GM12865 (cell line): ENCODE measurements at regions not wholly inside any gene's neighbourhood (a gene's known extent, or its start where the extent isn't known, plus 50 kb on each side); places are given as distances from the start of the nearest gene placed in this dataset.

Experiments used
- DNase-seq: peaks from one replicate; pipeline ENCODE4 v3.0.0; 2010; ENCODE audit warnings: low read depth
- H3K4me3 ChIP-seq: 2 replicates; pipeline ENCODE4 v1.5.1; 2011; ENCODE audit warnings: mild to moderate bottlenecking, low read depth, low read length, control low read depth
- CTCF ChIP-seq: IDR thresholded peaks from 2 replicates; pipeline ENCODE4 v1.5.1; 2011; ENCODE audit warnings: low read length, control low read depth, low read depth, inconsistent platforms; ENCODE audit not compliant: insufficient read depth; ENCODE audit errors: missing control alignments

DNA sequence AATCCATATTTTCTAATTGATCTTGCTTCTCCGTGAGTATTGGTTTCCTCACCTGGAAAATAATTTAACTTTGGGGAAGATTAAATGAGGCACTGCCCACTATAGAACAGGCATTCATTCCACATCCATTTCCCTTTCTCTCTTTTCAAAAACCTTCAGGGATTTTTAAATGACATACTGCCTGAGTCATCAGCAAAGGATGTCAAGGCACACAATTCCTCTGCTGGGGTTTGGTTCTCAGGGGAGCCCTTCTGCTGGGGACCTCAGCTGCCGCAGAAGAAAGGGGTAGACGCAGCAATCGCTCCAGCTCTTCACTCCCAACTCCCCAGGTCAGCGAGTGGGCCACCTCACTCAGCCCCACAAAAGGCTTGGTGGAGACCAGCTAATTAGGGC, 90.7 kb upstream of the BACH2 start:
- no peak for DNase-seq
- TF ChIP-seq CTCF: no peak
- no peak overlapping the region for H3K4me3 ChIP-seq

DNA sequence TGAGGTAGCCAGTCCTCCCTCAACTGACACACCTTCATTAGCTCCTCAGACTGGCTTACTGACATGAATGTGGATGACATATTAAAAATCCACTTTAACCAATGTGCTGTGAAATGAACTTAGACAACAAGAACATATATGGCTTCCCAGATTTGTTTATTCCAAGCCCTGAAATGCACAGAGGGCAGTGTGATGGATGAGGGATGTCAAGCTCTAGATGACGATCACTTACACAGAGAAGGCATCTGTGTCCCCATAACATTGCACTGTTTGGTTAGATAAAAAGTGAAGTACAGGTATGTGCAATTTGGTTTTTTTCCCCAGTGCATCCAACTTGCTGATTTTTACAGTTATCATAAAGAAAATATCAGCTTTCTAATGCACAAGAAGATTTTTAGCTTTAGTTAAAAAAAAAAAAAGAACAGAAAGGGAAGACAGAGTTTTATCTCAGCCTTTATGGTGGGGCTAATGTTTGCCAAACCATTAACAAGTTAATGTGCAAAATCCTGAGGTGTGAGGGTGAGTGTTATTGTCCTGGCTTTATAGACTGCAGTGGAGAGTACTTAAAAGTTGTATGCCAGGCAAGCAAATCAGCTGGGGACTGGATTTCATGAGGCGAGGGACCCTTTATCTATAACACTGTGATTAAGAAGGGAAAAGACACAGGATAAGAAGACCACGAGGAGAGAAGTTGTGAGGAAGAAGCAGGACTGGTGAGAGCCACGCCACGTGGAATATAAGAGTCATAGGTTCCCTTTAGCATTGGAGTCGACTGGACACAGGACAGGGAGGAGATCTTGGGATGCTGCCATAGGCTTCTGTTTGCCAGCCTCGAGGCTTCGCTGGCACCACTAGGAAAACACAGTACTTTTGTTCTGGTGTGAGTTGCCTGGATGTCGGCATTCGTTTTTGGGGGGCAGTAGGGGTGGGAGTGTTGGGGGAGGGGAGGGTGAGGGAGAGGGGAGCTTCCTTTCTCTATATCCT, 90.0 kb upstream of the BACH2 start:
- DNase-seq: no peak
- no peak overlapping the region for H3K4me3 ChIP-seq
- no peak for TF ChIP-seq CTCF

DNA sequence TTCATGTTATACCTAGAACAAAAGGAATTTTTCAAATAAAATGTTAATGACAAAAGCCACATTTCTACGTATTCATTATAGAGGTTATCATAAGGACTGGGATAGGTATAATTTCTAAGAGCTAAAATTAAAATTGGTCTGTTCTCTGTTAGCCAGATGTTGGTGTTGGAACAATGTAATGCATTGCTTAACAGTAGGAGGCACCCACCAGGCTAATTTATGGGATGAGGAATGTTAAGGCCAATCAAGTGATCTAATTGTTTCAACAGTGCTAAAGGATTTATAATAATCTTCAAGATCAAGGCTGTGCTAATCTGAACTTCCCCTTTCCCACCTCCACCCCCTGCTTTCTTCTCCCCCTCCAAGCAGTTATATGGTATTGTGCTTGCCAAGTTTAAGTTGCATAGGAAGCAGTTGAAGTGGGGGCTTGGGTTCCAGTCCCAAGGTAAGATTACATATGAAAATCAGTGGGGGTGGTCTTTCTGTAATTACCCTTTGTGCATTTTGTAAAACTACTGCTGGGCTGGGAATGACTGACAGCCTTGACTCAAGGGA, 89.2 kb upstream of the BACH2 start:
- H3K4me3 ChIP-seq: no peak overlapping the region
- no peak for DNase-seq
- no peak for TF ChIP-seq CTCF

GRCh38 chr6:90384720-90385119, 88.1 kb upstream of the BACH2 start:
- TF ChIP-seq CTCF: no peak
- DNase-seq: no peak
- H3K4me3 ChIP-seq: no peak overlapping the region

DNA sequence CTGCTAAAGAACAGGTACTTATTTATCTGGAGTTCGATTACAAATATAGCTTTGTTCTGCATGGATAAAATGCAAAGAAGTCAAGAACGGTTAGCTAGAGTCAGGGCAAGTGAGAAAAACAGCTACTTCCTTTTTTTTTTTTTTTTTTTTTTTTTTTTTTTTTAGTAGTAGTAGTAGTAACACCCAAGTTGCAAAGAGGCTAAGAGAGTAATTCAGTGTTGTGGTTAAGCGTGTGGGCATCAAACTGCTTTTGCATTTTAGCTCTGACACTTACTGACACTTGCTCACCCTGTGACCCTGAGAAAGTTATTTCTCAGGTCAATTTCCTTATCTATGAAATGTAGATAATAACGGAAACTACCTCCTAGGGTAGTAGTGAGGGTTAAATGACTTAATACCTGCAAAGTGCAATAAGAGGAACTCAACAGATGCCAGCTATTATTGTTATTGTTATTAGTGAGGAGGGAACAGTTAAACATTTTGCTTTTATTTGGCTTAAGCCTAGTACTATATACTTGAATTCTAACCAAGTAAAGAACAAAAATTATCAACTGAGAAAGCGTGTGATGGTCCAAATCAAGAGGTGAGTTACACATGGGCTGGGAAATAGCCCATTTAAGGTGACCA, 86.7 kb upstream of the BACH2 start:
- no peak overlapping the region for H3K4me3 ChIP-seq
- no peak for TF ChIP-seq CTCF
- peak; percentile 42 for DNase-seq

DNA sequence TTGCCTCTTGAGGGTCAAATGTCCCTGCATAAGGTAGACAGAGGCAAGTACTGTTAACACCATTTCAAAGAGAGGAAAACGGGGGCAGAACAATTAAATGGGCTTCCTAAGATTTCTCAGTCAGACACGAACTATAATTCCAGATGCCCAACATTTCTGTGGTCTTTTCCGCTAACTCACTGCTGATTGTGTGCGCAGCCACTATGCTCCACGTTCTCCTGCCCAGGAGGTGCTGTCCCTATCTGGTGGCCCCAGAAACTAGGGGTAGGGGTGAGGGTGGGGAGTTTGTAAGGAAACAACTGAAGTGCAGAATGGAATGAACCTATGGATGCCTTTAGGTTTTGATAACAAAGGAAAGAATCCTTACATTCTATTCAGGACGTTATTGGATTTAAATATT, 86.1 kb upstream of the BACH2 start:
- H3K4me3 ChIP-seq: no peak overlapping the region
- DNase-seq: no peak
- TF ChIP-seq CTCF: no peak
